RPMI8226 (cell line): ENCODE measurements at regions not wholly inside any gene's neighbourhood (a gene's known extent, or its start where the extent isn't known, plus 50 kb on each side); places are given as distances from the start of the nearest gene placed in this dataset.
"Not testable (repeated sequence)": the region's sequence is repeated elsewhere in the genome, so short reads cannot be mapped to it uniquely, and the experiment has no call there.

Source experiments
- DNase-seq: peaks from one replicate; pipeline ENCODE4 v3.0.0-alpha.2; 2015

DNA sequence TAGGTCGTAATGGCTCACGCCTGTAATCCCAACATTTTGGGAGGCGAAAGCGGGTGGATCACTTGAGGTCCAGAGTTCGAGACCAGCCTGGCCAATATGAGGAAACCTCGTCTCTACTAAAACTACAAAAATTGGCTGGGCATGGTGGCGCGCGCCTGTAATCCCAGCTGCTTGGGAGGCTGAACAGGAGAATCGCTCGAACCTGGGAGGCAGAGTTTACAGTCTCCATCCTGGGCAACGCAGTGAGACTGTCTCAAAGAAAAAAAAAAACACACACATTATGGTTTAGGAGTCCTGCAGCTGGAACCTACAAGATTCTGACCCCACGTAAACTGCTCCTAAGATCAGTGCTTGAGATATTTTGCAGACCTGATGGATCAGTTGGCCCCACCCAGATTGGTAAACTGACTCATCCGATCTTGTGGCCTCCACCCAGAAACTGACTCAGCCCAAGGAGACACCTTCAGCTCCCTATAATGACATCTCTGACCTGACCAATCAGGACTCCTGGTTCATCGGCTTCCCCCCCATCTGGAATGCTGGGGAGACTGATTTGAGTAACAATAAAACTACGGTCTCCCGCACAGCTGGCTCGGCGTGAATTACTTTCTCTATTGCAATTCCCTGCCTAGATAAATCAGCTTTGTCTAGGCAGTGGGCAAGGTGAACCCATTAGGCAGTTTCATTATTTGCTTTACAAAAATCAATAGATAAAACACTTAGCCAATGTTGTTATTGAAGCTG lies 96.2 kb upstream of the BTN3A2 start:
- DNase-seq: peak; percentile 40

DNA sequence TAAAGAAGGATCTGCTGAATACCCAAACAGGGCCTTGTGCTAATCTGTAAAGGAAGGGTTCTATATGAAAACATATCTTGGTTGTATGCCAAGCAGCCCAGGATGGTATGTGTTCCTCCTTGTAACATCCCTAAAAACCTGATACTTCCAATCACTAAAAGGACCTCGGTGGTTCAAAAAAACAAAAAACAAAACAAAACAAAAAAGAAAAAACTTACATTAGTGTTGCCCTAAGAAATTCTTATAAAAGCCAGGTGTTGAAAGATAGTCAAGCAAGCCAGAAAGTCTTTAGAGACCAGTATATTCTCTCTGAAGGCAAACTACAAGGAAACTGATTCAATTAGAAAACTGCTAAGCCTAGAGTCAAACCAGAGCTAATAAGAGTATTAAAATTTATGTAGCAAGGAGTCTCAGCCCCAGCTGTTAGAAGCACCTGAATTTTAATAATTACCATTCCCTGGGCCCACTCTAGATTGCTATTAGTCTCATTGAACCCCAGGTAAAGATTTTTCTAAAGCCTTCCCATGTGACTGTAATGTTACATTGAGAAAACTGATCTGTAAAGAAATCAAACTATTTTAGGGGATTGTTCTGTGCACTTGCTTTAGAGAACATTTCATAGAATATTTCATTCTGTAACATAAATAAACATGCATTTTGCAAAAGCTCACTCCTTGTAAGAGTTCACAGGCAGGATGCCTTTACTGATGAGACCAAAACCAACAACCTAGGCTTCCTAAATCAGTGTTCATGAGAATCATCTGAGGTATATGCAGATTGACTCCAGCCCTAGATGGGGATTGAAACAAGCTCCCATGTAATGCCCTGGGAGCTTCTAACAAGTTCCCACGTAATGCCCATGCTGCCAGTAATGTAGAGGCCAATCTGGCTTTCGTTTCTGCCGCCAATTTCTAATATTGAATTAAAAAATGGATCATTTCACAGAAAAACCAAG lies 95.2 kb upstream of the BTN3A2 start:
- DNase-seq: peak; percentile 57

DNA sequence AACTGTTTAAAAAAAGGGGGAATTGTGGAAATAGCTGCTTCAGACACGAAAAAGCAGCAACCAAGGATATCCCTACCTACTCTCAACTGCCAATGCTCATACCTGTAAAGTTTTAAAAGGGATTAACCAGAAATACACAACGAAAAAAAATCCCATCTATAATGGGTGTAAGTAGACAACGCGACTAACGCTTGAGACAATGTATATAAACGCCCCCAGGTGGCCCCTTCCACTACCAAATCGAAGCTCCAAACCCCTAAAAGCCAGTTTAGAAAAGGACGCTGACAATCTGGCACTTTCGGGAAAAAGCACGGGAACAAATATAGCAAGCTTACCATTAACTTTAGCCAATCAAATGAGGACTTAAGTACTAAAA lies 94.5 kb upstream of the BTN3A2 start:
- DNase-seq: peak; percentile 62

DNA sequence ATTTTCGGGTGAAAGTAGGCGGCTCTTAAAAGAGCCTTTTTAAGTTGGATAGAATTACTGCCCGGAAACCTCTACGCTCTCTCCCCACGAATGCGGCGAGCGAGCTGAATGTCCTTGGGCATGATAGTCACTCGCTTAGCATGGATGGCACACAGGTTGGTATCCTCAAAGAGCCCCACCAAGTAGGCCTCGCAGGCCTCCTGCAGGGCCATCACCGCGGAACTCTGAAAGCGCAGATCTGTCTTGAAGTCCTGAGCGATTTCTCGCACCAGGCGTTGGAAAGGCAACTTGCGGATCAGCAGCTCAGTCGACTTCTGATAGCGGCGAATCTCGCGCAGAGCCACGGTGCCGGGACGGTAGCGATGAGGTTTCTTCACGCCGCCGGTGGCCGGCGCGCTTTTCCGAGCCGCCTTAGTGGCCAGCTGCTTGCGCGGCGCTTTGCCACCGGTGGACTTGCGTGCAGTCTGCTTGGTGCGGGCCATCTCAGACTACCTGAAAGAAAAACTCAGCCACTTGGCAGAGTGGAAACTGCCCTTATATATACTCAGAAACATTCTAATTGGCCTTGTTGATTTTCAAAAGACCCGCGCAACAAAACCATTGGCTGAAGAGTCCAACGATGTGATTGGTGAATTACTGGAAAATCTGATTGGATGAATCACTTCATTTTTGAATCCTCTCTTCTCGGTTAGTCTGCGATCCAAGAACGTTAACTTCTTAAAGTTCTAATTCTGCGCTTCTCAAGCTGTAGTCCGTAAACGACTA lies 93.9 kb upstream of the BTN3A2 start:
- DNase-seq: peak; percentile 91

DNA sequence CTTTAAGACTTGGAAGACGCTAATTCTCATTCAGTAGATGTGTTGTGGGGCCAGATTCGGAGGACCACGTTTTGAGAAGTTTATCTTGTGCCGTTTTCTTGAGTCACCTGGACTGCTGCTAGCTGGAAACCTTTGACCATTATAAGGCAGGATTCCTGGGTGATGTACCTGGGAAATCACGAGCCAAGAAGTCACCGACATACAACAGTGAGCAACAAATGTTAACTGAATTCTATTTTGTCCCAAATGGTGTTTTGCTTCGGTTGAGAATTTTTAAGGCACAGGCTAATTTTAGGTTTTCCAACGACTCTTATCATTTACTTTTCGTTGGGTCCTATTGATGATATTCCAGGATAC lies 93.4 kb upstream of the BTN3A2 start:
- no peak for DNase-seq

DNA sequence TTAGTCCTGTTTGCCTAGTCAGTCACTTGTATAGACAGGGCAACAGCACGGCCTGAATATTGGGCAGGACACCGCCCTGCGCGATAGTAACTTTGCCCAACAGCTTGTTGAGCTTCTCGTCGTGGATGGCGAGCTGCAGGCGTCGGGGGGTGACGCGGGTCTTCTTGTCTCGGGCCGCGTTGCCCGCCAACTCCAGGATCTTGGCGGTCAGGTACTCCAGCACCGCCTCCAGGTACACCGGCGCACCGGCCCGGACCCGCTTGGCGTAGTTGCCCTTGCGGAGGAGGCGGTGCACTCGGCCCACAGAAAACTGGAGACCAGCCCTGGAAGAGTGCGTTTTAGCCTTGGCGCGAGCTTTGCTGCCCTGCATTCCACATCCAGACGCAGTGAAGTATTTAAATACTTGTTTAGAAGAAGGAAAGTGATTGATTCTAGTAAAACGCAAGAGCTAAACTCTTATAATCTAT lies 92.8 kb upstream of the BTN3A2 start:
- peak; percentile 67 for DNase-seq

DNA sequence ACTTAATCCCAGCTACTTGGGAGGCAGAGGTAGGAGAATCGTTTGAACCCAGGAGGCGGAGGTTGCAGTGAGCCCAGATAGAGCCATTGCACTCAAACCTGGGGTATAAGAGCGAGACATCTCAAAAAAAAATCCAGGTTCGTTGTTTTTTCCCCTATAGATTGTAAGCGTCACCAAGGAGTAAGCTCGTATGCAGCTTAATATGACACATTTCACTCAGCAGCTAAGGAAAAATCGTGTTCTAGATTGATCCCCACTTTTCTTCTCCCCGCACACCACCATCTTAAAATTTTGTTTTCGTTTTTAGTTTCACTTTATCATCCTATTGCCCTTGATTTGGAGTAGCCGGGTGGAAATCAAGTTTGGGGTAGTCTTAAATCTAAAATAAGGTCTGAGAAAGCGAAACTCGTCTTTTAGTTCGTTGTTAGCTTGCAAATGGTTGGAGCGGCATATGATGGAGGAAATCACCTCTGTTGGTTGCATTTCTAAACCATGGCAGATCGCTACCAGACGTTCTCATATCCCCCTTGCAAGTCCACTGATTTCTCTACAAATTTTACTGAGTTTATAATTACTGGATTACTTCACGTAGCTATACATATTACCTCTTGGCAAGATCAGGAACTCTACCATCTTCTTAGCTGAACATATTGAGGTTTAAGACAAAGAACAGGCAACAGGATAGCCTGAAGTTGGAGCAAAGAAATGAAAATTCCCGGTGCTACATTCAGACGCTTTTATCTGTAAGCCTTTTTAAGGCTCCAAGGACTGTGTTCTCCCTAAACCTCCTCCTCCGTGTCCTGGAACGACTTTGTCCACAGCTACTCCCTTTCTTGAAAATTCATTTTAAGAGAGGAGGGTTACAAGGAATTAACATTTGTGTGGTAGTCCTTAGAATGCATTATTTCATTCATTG lies 91.1 kb upstream of the BTN3A2 start:
- DNase-seq: peak; percentile 63

DNA sequence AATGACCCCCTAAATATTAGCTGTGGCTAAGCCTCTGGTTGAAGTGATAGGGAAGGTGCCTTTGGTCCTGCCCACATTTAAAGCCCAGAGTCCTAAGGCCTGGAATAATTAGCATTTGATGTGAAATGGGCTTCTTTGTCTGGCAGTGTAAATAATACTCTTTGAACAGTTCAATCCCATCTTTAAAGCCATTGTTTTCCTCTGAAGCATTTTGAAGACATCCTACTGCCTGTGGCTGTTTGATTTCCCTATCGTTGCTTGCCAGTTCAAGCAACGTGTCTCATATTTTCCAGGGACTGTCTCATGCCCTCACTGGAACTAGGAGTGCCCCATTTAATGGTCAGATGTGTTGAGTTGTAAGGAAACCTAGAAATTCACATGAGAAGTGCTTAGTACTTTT lies 89.3 kb upstream of the BTN3A2 start:
- DNase-seq: no peak

DNA sequence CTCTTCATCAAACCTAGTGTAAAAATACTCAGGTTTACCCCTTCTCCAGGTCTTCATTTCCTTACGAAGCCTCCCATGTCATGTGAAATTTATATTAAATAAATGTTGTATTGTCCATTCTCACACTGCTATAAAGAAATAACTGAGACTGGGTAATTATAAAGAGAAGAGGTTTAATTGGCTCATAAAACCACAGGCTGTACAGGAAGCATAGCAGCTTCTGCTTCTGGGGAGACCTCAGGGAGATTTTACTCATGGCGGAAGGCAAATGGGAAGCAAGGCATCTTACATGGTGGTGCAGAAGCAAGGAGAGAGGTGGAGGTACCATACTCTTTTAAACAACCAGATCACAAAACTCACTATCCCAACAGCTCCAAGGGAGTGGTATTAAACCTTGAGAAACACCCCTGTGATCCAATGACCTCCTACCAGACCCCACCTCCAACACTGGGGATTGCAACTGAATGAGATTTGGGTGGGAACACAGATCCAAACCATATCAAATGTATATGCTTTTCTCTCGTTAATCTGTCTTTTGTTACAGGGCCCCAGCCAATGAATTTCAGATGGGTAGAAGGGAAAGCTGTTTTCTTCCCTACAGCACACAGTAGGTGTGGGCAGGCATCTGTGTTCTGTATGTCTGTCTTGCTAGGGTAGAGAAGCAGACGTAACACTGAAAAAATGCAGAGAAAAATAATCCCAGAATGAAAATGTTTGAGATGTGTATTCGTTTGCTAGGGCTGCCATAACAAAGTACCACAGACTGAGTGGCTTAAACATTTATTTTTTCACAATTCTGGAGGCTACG lies 88.0 kb upstream of the BTN3A2 start:
- DNase-seq: no peak

DNA sequence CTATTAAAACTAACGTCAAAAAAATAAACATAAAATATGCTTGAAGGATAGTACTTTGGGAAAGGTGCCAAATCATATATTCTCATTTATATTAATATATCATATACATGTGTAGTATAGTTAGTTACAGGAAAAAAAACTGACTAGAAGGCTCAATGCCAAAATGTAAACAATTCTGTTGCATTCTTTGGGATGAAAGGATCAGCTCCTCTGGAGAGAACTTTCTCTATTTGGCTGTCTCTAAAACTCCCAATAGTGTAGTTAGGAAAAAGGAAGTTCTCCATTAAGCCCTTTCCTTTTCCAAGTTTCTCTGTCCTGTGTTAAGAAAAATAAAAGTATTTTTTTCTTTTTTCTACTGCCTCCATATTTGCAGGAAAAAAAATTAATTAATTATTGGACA lies 86.5 kb upstream of the BTN3A2 start:
- no peak for DNase-seq

DNA sequence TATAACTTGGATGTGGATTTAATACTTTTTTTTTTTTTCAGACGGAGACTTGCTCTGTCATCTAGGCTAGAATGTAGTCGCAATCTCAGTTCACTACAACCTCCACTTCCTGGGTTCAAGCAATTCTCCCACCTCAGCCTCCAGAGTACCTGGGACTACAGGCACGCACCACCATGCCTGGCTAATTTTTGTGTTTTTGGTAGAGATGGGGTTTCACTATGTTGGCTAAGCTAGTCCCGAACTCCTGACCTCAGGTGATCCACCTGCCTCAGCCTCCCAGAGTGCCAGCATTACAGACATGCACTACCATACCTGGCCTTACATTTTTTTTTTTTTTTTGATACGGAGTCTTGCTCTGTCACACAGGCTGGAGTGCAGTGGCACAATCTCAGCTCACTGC lies 85.6 kb upstream of the BTN3A2 start:
- not testable (repeated sequence) for DNase-seq

DNA sequence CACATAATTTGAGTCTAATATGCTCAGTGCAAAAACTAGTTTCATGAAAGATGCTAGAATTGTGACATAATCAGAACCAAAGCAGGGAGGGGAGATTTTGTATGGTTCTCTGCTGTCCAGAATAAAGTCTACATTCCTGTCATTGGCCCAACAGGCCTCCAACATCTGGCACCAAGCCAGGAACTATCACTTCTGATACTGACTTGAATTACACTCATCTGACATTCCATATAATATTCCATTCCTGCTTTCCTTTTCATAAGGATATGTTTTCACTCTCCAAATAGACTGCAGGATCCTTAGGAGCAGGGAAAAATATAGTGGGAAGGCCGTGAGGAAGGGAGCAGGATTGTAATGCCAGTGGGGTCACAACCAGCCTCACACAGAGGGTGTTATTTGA lies 84.6 kb upstream of the BTN3A2 start:
- DNase-seq: peak; percentile 24

DNA sequence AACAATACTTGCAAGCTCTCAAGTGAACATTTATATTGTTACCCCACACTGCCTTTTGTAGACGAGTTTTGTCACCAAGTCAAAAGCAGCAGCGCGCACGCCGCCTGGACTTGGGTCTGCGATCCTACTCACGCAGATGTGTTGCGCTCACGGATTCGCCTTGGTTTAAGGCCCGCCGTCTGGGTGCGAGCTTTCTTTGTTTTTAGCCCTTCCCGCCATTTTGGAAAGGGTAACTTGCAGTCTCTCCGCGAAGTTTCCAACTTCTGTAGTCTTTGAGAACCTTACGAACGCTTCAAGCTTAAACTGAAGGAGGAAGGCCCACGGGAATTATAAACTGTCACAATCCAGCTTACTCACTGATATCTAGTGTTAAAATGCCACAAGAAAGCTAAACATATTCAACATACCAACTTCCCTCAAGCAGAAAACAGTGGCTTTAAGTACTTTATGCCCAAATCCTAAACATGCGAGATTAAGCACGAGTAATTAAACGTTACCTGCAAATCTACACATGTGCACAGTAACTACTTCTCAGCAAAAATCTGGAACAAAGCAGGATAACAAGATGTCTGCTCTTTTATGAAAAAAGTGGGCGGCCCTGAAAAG lies 80.4 kb upstream of the BTN3A2 start:
- peak; percentile 84 for DNase-seq

DNA sequence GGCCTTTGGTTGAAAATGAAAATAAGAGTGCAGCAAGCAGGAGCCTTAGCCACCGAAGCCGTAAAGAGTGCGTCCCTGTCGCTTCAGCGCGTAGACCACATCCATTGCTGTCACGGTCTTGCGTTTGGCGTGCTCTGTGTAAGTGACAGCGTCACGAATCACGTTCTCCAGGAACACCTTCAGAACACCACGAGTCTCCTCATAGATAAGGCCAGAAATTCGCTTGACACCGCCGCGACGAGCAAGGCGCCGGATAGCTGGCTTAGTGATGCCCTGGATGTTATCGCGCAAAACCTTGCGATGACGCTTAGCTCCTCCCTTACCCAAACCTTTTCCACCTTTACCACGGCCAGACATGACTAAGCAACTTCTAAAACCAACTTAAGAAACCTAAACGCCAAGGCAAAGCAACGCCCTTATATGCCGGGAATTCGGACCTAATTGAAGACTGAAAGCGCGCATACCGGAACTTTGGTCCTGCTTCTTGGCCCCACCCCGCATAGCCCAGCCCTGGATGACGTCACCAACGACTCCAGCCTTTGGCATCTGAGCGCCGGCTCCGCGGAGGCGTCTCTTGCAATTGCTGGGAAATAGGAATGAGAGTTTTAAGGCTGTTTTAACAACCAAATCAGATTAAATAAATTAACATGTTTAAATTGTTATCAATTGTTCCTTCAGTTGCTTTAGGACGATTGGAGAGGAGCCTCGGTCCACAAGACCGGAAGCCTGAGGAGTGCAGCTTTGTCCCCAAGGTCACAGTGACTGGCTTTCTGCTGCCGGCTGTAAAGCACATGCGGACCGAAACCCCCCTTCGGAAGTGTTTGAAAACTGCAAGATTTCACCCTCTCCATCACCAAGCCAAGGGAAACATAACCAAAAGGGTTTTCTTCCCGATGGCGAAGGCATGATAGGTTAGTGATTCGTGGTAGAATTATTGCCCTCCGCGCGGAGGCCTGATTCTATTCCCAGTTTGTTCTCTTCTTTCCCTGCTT lies 79.6 kb upstream of the BTN3A2 start:
- peak; percentile 100 for DNase-seq

DNA sequence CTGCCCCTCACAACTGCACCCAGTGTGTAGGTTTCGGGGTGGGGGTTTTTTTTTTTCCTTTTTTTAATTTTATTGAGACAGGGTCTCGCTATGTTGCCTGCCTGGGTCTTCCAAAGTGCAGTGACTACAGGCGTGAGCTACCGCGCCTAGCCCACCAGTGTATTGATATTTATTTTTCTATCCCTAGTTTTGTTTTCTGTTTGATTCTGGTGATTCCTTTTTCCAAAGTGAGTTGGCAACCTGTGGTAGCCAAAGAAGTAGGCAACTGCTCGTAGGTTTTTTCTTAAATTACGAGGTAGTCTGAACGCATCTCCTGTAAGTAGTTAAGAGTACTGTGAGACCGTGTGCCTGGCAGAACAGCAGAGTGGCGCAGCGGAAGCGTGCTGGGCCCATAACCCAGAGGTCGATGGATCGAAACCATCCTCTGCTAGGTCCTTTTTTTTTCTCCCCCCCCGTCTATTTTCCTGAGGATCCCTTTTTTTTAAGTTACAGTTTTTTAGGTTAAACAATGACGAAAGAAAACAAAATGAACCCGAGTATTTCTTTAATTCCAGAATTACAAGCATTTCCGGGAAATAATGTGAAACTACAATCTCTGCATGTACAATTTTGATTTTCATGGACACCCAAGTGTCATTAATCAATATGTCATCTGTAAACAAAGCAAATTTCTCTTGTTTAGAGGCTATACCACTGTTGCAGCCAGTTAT lies 78.7 kb upstream of the BTN3A2 start:
- peak; percentile 78 for DNase-seq

DNA sequence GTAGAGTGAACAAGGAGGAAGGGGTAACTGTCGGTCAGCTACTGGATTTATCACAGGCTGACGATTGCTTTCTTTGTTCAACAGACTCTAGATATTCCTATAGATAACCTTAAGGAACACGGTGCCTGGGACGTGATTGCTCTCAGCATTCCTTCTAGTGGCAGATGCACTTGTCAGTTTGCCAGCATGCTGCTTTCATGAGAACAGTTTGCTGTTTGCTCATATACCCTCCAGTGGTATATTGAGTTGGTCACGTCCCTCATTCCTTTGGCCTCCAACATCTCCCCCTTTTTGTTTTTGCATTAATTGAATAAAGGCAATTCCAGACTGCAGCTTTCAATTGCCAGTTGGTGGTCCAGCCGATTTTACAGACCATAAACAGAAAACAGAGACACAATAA lies 76.8 kb upstream of the BTN3A2 start:
- DNase-seq: no peak

DNA sequence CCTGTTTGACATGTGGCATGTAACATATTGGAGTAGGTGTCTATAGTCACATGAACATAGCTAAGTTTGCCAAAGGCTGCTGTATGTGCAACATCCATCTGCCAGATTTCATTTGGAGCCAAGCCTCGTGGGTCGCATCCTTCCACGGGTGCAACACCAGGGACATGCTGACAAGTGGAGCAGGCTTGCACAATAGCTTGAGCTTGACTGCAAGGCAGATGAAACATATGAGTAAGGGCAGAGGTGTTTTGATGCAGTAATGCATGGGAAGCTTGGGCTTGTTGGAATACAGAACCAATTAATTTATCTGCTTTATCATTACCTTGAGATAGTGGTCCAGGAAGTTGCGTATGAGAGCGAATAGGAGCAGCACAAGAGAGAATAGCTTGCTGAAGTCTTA lies 74.1 kb upstream of the BTN3A2 start:
- no peak for DNase-seq

DNA sequence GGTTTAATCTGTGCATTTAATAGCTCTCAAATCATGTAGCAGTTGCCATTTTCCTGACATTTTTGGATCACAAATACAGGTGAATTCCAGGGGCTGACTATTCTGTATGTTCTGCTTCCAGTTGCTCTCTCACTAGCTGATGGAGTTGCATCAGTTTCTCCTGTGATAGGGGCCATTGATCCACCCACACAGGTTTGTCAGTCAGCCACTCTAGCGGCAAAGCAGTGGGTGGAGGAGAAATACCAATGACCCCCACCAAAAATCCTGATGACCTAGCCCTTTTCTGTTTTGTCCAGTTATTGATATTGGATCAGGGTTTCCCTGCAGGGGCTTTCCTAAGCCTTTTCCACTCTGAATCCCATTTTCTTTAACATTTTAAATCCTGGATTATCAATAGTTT lies 72.3 kb upstream of the BTN3A2 start:
- no peak for DNase-seq

DNA sequence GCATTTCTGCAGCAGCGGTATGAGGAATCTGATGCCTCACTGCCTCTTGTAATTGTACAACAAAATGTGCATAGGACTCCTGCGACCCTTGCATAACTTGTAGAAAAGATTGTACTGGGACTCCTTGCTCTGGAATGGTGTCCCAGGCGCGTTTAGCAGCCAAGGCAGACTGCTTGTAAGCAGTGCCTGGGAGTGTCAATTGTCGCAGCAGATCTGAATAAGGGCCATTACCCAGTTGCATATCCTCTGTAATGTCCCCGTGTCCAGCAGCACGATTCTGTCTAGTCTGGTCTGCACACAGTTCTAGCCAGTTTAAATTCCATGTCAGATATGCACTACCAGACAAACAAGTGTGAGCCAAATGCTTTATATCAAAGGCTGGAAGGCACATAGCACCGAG lies 70.7 kb upstream of the BTN3A2 start:
- no peak for DNase-seq
